ENCODE measurements at regions not wholly inside any gene's neighbourhood (a gene's known extent, or its start where the extent isn't known, plus 50 kb on each side); places are given as distances from the start of the nearest gene placed in this dataset.

DNA sequence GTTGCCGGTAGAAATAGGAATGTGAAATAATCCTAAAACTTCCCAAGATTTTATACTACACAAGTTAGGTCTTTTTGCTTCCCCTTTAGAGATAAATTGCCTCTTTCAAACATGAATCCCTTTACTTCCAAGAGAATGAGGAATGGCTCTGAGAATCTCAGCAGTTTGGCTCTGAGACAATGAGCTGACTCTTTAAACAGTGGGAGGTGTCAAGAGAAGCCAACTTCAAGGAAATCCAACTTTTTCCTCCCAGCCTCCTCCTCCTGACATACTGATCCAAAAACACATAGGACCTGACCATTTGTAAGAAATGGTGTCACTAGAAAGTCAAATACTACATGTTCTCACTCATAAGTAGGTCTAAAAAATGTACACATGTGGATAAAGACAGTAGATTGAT lies 154.2 kb downstream of the ALDH8A1 start:
- no peak for TF ChIP-seq EZH2 (IDR thresholded peaks at IDR 0.05; ENCODE audit: borderline replicate concordance, low read depth, low read length, severe bottlenecking)
- TF ChIP-seq GATA2 (IDR thresholded peaks at IDR 0.05; ENCODE audit: insufficient read depth, insufficient read length, low read depth, low read length) = no peak

All from endothelial cell of umbilical vein (primary cell).